Neural progenitor cell (in vitro differentiated cells): ENCODE measurements at regions not wholly inside any gene's neighbourhood (a gene's known extent, or its start where the extent isn't known, plus 50 kb on each side); places are given as distances from the start of the nearest gene placed in this dataset.

Source experiments
- EZH2 ChIP-seq: fragments of 200-600 bp; sonication (generic); IDR thresholded peaks from 2 replicates; pipeline ENCODE4 v1.6.1; 2017; ENCODE audit warnings: antibody characterized with exemption, mild to moderate bottlenecking, moderate library complexity
- TF ChIP-seq, protein P1 (sequence below): fragments of 200-600 bp; sonication (generic); IDR thresholded peaks from 2 replicates; pipeline ENCODE4 v1.5.1; 2017; ENCODE audit warnings: antibody characterized with exemption, mild to moderate bottlenecking

DNA sequence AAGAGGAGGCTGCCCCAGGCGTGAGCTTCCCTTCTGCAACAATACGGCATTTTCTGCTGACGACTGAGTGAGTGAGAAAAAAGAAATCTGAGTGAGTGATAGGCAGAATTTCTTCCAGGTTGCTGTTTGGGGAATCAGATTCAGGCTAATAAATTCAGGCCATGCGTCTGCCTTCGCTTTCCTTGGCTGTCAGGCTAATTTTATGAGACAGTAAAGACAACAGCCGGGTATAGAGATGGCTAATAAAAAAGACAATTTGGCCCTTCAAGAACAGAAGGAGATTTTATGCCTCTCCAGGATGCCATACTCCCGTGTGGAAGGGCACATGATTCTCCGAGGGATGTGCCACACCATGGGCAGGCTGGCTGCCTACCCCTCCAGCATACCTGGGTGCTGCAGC is 145.9 kb upstream of the UBL3 start:
- TF ChIP-seq, protein P1, sequence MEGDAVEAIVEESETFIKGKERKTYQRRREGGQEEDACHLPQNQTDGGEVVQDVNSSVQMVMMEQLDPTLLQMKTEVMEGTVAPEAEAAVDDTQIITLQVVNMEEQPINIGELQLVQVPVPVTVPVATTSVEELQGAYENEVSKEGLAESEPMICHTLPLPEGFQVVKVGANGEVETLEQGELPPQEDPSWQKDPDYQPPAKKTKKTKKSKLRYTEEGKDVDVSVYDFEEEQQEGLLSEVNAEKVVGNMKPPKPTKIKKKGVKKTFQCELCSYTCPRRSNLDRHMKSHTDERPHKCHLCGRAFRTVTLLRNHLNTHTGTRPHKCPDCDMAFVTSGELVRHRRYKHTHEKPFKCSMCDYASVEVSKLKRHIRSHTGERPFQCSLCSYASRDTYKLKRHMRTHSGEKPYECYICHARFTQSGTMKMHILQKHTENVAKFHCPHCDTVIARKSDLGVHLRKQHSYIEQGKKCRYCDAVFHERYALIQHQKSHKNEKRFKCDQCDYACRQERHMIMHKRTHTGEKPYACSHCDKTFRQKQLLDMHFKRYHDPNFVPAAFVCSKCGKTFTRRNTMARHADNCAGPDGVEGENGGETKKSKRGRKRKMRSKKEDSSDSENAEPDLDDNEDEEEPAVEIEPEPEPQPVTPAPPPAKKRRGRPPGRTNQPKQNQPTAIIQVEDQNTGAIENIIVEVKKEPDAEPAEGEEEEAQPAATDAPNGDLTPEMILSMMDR: no peak
- no peak for TF ChIP-seq EZH2
